Stomach (tissue), 8 donors: ENCODE measurements at regions not wholly inside any gene's neighbourhood (a gene's known extent, or its start where the extent isn't known, plus 50 kb on each side); places are given as distances from the start of the nearest gene placed in this dataset.

Experiments used
- DNase-seq, 2 donors: peaks; one replicate each; pipeline versions ENCODE4 v3.0.0 to v3.0.0-alpha.2; 2013 to 2019
- H3K27ac ChIP-seq, 5 donors: fragments of 200-600 bp in 4 of 5; sonication (generic) in 4 of 5; one replicate each; pipeline ENCODE4 v1.5.1; 2013 to 2019; ENCODE audit warnings: mild to moderate bottlenecking in 1 of 5, moderate library complexity in 1 of 5
- H3K27me3 ChIP-seq, 3 donors: fragments of 200-600 bp; sonication (generic); one replicate each; pipeline ENCODE4 v1.5.1; 2017 to 2019; ENCODE audit warnings: mixed run types in 1 of 3
- H3K36me3 ChIP-seq, 4 donors: fragments of 200-600 bp; sonication (generic); 1 replicate in 3 of 4; 2 replicates in 1 of 4; pipeline ENCODE4 v1.5.1; 2016 to 2019
- H3K4me1 ChIP-seq, 4 donors: fragments of 200-600 bp; sonication (generic); one replicate each; pipeline ENCODE4 v1.5.1; 2016 to 2019
- H3K4me3 ChIP-seq, 4 donors: fragments of 200-600 bp; sonication (generic) in 3 of 4; one replicate each; pipeline ENCODE4 v1.5.1; 2016 to 2019; ENCODE audit warnings: mild to moderate bottlenecking in 1 of 4
- H3K9me3 ChIP-seq, 4 donors: fragments of 200-600 bp; sonication (generic); one replicate each; pipeline ENCODE4 v1.5.1; 2016 to 2019
- EP300 ChIP-seq: sonication (generic); formaldehyde crosslinking; IDR thresholded peaks from one replicate; pipeline ENCODE4 v1.6.1; 2017; ENCODE audit warnings: antibody characterized with exemption
- POLR2A ChIP-seq, 4 donors: fragments of 450-650 bp; IDR thresholded peaks; one replicate each; pipeline ENCODE4 v1.6.1; 2016; ENCODE audit warnings: antibody characterized with exemption in 4 of 4, control low read depth in 2 of 4, mild to moderate bottlenecking in 1 of 4, moderate library complexity in 1 of 4
- POLR2AphosphoS5 ChIP-seq, 3 donors: sonication (generic); formaldehyde crosslinking; IDR thresholded peaks; one replicate each; pipeline ENCODE4 v1.6.1; 2016; ENCODE audit warnings: antibody characterized with exemption in 3 of 3
- WGBS, 5 donors: extraction: QIAGEN DNeasy Blood & Tissue Kit in 3 of 5; methylation state at CpG; one replicate each; pipeline versions ENCODE4 v1.1.5 to v1.1.7; 2013 to 2018; 5-methylcytosine and 5-hydroxymethylcytosine counted together
- intact Hi-C: fragments of 100-400 bp; cut with DNase I; formaldehyde crosslinking; loops from one replicate; pipeline ENCODE4 v1.15.1; 2023; ENCODE audit warnings: low total_unique reads
- TF ChIP-seq, protein P1 (sequence below), 7 experiments: fragments of 450-650 bp in 4 of 7; fragments of 200-600 bp in 3 of 7; sonication (generic) in 3 of 7; IDR thresholded peaks; one replicate each; pipeline ENCODE4 v1.5.1; 2016 to 2019; ENCODE audit warnings: antibody characterized with exemption in 7 of 7, control low read depth in 2 of 7, mild to moderate bottlenecking in 1 of 7
- donor health status: healthy with polysubstance abuse.
- donor health status: Bipolar disorder and iron deficiency.
- donor health status: healthy.

GRCh38 chr6:40918040-40918651 lies 120.9 kb downstream of the UNC5CL start:
- DNase-seq: no peak
- 39 to 73% (median 57%) methylated on average over 5 of the region's 5 CpGs for WGBS, 5 donors
- Histone ChIP-seq H3K9me3 (no peaks in the 10 kb centered on the region), H3K4me1 (no peaks in the 10 kb centered on the region), H3K4me3 (no peak overlapping the region), H3K27ac (no peak overlapping the region), H3K36me3 (no peaks in the 10 kb centered on the region), H3K27me3 (no peaks in the 10 kb centered on the region)
- TF ChIP-seq POLR2AphosphoS5 (IDR thresholded peaks at IDR 0.05) (no peak), POLR2A (IDR thresholded peaks at IDR 0.05) (no peak), EP300 (no peak)
- TF ChIP-seq, protein P1, sequence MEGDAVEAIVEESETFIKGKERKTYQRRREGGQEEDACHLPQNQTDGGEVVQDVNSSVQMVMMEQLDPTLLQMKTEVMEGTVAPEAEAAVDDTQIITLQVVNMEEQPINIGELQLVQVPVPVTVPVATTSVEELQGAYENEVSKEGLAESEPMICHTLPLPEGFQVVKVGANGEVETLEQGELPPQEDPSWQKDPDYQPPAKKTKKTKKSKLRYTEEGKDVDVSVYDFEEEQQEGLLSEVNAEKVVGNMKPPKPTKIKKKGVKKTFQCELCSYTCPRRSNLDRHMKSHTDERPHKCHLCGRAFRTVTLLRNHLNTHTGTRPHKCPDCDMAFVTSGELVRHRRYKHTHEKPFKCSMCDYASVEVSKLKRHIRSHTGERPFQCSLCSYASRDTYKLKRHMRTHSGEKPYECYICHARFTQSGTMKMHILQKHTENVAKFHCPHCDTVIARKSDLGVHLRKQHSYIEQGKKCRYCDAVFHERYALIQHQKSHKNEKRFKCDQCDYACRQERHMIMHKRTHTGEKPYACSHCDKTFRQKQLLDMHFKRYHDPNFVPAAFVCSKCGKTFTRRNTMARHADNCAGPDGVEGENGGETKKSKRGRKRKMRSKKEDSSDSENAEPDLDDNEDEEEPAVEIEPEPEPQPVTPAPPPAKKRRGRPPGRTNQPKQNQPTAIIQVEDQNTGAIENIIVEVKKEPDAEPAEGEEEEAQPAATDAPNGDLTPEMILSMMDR (IDR thresholded peaks at IDR 0.05): no peak
- intact Hi-C loops: loop anchor here (10.0 kb wide), 1 partner anchor 107 kb away; no protein-coding TSS in a partner anchor

GRCh38 chr6:40917603-40918002 lies 121.4 kb downstream of the UNC5CL start:
- WGBS, 5 donors: 81 to 94% (median 86%) methylated on average over 3 of the region's 3 CpGs
- Histone ChIP-seq H3K4me3 (no peak overlapping the region), H3K27ac (no peak overlapping the region), H3K4me1 (peaks cover 0 to under 1% (median 0%) of the 10 kb centered on the region in 4 donors), H3K9me3 (no peaks in the 10 kb centered on the region), H3K36me3 (no peaks in the 10 kb centered on the region), H3K27me3 (no peaks in the 10 kb centered on the region)
- intact Hi-C loops: loop anchor here (10.0 kb wide), 1 partner anchor 107 kb away; no protein-coding TSS in a partner anchor
- no peak for TF ChIP-seq EP300
- DNase-seq: no peak

DNA sequence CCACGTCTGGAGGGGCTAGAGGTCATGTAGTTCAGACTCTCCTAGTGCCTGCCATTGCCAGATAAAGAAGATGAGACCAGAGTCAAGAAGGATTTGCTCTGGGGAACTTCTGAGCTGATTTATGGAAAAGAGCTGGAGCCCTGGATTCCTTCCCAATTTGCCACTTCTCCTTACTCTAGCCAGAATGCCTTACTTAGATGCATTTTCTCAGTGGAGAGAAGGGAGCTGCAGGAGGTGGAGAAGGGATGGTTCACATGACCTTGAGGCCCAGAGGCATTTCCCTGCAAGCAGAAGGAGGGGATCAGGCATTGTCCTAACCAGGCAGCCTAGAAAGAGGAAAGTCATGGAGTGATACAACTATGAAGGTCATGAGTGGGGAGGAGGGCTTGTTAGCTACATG lies 122.2 kb downstream of the UNC5CL start:
- 57 to 68% (median 63%) methylated on average over 1 of the region's 1 CpG for WGBS, 5 donors
- H3K4me3 ChIP-seq: no peak overlapping the region
- H3K27me3 ChIP-seq: no peaks in the 10 kb centered on the region
- peaks cover 0 to 6% (median 1%) of the 10 kb centered on the region in 4 donors for H3K4me1 ChIP-seq
- DNase-seq: no peak
- H3K36me3 ChIP-seq: no peaks in the 10 kb centered on the region
- TF ChIP-seq EP300 (no peak), POLR2A (IDR thresholded peaks at IDR 0.05) (no peak), POLR2AphosphoS5 (IDR thresholded peaks at IDR 0.05) (no peak)
- TF ChIP-seq, protein P1 (IDR thresholded peaks at IDR 0.05): no peak
- intact Hi-C loops: loop anchor here (10.0 kb wide), 1 partner anchor 108 kb away; no protein-coding TSS in a partner anchor
- no peaks in the 10 kb centered on the region for H3K9me3 ChIP-seq
- H3K27ac ChIP-seq: no peak overlapping the region

DNA sequence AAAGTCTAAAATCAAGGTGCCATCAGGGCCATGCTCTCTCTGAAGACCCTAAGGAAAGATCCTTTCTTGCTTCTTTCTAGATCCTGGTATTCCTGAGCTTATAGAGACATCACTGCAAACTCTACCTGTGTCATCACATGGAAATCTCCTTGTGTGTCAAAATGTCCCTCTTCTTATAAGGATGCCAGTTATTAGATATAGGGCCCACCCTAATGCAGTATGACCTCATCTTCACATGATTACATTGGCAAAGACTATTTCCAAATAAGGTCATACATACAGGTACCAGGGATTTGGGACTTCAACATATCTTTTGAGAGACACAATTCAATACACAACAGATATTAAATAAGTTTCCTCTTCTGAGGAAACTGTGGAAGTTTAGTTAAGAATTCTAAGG lies 123.9 kb downstream of the UNC5CL start:
- TF ChIP-seq EP300: no peak
- no peak for TF ChIP-seq POLR2A (IDR thresholded peaks at IDR 0.05)
- TF ChIP-seq, protein P1 (IDR thresholded peaks at IDR 0.05): no peak
- TF ChIP-seq POLR2AphosphoS5 (IDR thresholded peaks at IDR 0.05): no peak
- peaks cover 0 to 6% (median 2%) of the 10 kb centered on the region in 4 donors for H3K4me1 ChIP-seq
- H3K4me3 ChIP-seq: no peak overlapping the region

DNA sequence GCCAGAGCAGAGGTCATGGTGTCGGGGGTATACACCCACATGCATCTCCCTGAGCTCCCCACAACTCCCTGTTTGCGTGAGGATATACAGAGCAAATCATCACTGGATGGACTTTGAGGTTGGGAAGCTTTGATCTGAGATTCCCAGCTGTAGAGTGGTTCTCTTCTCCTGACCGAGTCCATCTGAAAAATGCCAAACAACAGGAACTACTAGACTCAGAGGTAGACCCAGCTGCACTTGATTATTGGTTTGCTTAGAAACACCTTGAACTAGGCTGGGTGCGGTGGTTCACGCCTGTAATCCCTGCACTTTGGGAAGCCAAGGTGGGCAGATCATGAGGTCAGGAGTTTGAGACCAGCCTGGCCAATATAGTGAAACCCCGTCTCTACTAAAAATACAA lies 125.0 kb downstream of the UNC5CL start:
- WGBS, 5 donors: 88 to 91% (median 90%) methylated on average over 6 of the region's 6 CpGs
- no peak overlapping the region for H3K27ac ChIP-seq
- no peak for TF ChIP-seq EP300
- no peak for TF ChIP-seq POLR2AphosphoS5 (IDR thresholded peaks at IDR 0.05)
- no peak for TF ChIP-seq POLR2A (IDR thresholded peaks at IDR 0.05)
- TF ChIP-seq, protein P1 (IDR thresholded peaks at IDR 0.05): no peak
- peaks cover 0 to 6% (median 2%) of the 10 kb centered on the region in 4 donors for H3K4me1 ChIP-seq
- H3K4me3 ChIP-seq: no peak overlapping the region
- intact Hi-C loops: loop anchor here (10.0 kb wide), 1 partner anchor 111 kb away; no protein-coding TSS in a partner anchor
- no peaks in the 10 kb centered on the region for H3K36me3 ChIP-seq
- no peak for DNase-seq
- H3K9me3 ChIP-seq: no peaks in the 10 kb centered on the region
- H3K27me3 ChIP-seq: no peaks in the 10 kb centered on the region

More for the DNA sequence above, 123.9 kb downstream of the UNC5CL start:
- Histone ChIP-seq H3K27ac (no peak overlapping the region), H3K9me3 (no peaks in the 10 kb centered on the region), H3K36me3 (no peaks in the 10 kb centered on the region), H3K27me3 (no peaks in the 10 kb centered on the region)
- intact Hi-C loops: loop anchor here (10.0 kb wide), 1 partner anchor 110 kb away; no protein-coding TSS in a partner anchor
- no peak for DNase-seq
